Spleen (tissue), 11 donors: ENCODE measurements at regions not wholly inside any gene's neighbourhood (a gene's known extent, or its start where the extent isn't known, plus 50 kb on each side); places are given as distances from the start of the nearest gene placed in this dataset.
"Not testable (repeated sequence)": the region's sequence is repeated elsewhere in the genome, so short reads cannot be mapped to it uniquely, and the experiment has no call there.

Source experiments
- DNase-seq: peaks from one replicate; pipeline ENCODE4 v3.0.0-alpha.2; 2020
- H3K27ac ChIP-seq, 8 donors: fragments of 200-600 bp; sonication (generic) in 7 of 8; 1 replicate in 4 of 8; 2 replicates in 4 of 8; pipeline versions ENCODE4 v1.5.0 to v1.8.0; 2016 to 2021; ENCODE audit warnings: inconsistent platforms in 4 of 8, mild to moderate bottlenecking in 4 of 8, moderate library complexity in 1 of 8
- H3K27me3 ChIP-seq, 7 donors: fragments of 200-600 bp; sonication (generic) in 6 of 7; replicated peaks in 1 of 7; 1 replicate in 4 of 7; 2 replicates in 3 of 7; pipeline versions ENCODE4 v1.5.0 to v1.8.0; 2016 to 2021; ENCODE audit warnings: inconsistent platforms in 3 of 7, mild to moderate bottlenecking in 1 of 7
- H3K36me3 ChIP-seq, 6 donors: fragments of 200-600 bp; sonication (generic) in 5 of 6; 1 replicate in 4 of 6; 2 replicates in 2 of 6; pipeline versions ENCODE4 v1.5.0 to v1.8.0; 2016 to 2021; ENCODE audit warnings: inconsistent platforms in 2 of 6
- H3K4me1 ChIP-seq, 6 donors: fragments of 200-600 bp; sonication (generic) in 5 of 6; 1 replicate in 3 of 6; 2 replicates in 3 of 6; pipeline versions ENCODE4 v1.5.0 to v1.8.0; 2016 to 2021; ENCODE audit warnings: inconsistent platforms in 3 of 6
- H3K4me3 ChIP-seq, 8 donors: fragments of 200-600 bp; sonication (generic) in 7 of 8; 1 replicate in 4 of 8; 2 replicates in 4 of 8; pipeline versions ENCODE4 v1.5.0 to v1.8.0; 2016 to 2021; ENCODE audit warnings: inconsistent platforms in 4 of 8, mild to moderate bottlenecking in 4 of 8, moderate library complexity in 2 of 8
- H3K9me3 ChIP-seq, 8 donors: fragments of 200-600 bp; sonication (generic) in 7 of 8; 1 replicate in 4 of 8; 2 replicates in 4 of 8; pipeline versions ENCODE4 v1.5.0 to v1.8.0; 2016 to 2021; ENCODE audit warnings: inconsistent platforms in 4 of 8
- POLR2A ChIP-seq, 3 donors: fragments of 450-650 bp; IDR thresholded peaks; one replicate each; pipeline ENCODE4 v1.5.1; 2017; ENCODE audit warnings: antibody characterized with exemption in 3 of 3, mild to moderate bottlenecking in 1 of 3
- POLR2AphosphoS5 ChIP-seq, 3 donors: sonication (generic); formaldehyde crosslinking; IDR thresholded peaks; one replicate each; pipeline ENCODE4 v1.5.1; 2017; ENCODE audit warnings: antibody characterized with exemption in 3 of 3
- WGBS, 5 donors: extraction: QIAGEN DNeasy Blood & Tissue Kit in 3 of 5; methylation state at CpG; one replicate each; pipeline versions ENCODE4 v1.1.5 to v1.1.7; 2013 to 2018; 5-methylcytosine and 5-hydroxymethylcytosine counted together
- intact Hi-C: fragments of 100-400 bp; cut with DNase I; formaldehyde crosslinking; loops from one replicate; pipeline ENCODE4 v1.15.0; 2023; ENCODE audit warnings: low total_unique reads
- TF ChIP-seq, protein P1 (sequence below), 11 experiments: fragments of 200-600 bp in 7 of 11; fragments of 450-650 bp in 4 of 11; sonication (generic) in 4 of 11; IDR thresholded peaks in 8 of 11; conservative IDR thresholded peaks in 3 of 11; 1 replicate in 7 of 11; 2 replicates in 4 of 11; pipeline versions ENCODE4 v1.4.0 to v1.8.0; 2016 to 2021; ENCODE audit warnings: antibody characterized with exemption in 11 of 11, inconsistent platforms in 4 of 11, mild to moderate bottlenecking in 1 of 11
- donor health status: healthy with polysubstance abuse.
- donor health status: DM: no; HTN: no; CAD: no; lungs with moderate emphysema.
- donor health status: DM: no; HTN: no; CAD: no.
- donor health status: Bipolar disorder and iron deficiency.
- donor health status: healthy.
- donor health status: DM: no; HTN: no; CAD: no.
- donor health status: DM: yes; HTN: yes; CAD: no.

DNA sequence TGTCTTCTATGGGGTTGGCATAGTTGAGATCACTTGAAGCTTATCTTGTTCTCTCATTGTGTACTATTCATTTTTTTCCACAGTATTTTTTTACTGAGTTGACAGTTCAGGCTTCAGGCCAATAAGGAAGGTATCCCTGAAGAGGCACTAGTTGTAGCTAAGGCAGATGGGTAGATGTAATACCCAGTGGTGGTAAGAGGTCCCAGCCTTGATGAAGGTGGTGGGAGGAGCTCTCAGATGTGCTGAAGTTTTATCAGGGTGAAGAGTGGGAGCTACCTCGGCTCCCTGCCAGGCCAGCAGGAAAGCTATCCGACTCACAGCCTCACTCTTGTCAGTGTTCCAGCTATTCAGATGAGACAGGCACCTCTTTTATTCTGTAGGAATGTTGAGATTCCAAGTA lies 87.7 kb upstream of the UFL1 start:
- no peak for TF ChIP-seq POLR2AphosphoS5 (IDR thresholded peaks at IDR 0.05)
- TF ChIP-seq, protein P1, sequence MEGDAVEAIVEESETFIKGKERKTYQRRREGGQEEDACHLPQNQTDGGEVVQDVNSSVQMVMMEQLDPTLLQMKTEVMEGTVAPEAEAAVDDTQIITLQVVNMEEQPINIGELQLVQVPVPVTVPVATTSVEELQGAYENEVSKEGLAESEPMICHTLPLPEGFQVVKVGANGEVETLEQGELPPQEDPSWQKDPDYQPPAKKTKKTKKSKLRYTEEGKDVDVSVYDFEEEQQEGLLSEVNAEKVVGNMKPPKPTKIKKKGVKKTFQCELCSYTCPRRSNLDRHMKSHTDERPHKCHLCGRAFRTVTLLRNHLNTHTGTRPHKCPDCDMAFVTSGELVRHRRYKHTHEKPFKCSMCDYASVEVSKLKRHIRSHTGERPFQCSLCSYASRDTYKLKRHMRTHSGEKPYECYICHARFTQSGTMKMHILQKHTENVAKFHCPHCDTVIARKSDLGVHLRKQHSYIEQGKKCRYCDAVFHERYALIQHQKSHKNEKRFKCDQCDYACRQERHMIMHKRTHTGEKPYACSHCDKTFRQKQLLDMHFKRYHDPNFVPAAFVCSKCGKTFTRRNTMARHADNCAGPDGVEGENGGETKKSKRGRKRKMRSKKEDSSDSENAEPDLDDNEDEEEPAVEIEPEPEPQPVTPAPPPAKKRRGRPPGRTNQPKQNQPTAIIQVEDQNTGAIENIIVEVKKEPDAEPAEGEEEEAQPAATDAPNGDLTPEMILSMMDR (IDR thresholded peaks at IDR 0.05 in 8 of 11, conservative IDR thresholded peaks at IDR 0.05 in 3 of 11) = no peak
- no peak for TF ChIP-seq POLR2A (IDR thresholded peaks at IDR 0.05)
- H3K9me3 ChIP-seq = peaks cover 0 to 93% (median 53%) of the 10 kb centered on the region in 8 donors
- WGBS, 5 donors = 80 to 95% (median 85%) methylated on average over 2 of the region's 2 CpGs
- H3K4me1 ChIP-seq = no peaks in the 10 kb centered on the region
- H3K4me3 ChIP-seq = no peak overlapping the region
- no peaks in the 10 kb centered on the region for H3K36me3 ChIP-seq
- no peak for DNase-seq
- intact Hi-C loops = no loop called here
- no peak overlapping the region for H3K27ac ChIP-seq
- H3K27me3 ChIP-seq = no peaks in the 10 kb centered on the region

DNA sequence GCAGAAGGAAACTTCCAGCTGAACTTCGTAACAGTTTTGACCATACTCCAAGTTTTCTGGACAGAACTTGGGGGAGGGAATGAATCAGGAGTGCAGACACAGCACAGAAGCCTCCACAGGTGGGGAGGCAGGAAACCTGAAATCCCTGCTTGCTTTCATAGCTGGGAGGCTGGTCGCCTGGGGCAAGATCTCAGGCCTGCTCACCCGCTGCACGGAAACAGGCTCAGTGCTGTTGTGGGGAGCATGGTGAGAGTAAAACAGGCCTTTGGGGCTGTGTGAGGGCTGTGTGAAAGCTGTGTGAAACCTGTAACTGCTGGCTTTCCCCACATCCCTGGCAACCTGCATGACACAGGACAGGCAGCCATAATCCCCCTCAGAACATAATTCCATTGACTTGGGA lies 85.2 kb upstream of the UFL1 start:
- Histone ChIP-seq H3K36me3 (no peaks in the 10 kb centered on the region), H3K27ac (no peak overlapping the region), H3K9me3 (peaks cover 0 to 87% (median 44%) of the 10 kb centered on the region in 8 donors), H3K4me1 (no peaks in the 10 kb centered on the region), H3K4me3 (no peak overlapping the region), H3K27me3 (no peaks in the 10 kb centered on the region)
- DNase-seq = no peak
- intact Hi-C loops = no loop called here
- no peak for TF ChIP-seq POLR2A (IDR thresholded peaks at IDR 0.05)
- no peak for TF ChIP-seq POLR2AphosphoS5 (IDR thresholded peaks at IDR 0.05)
- TF ChIP-seq, protein P1 (IDR thresholded peaks at IDR 0.05 in 8 of 11, conservative IDR thresholded peaks at IDR 0.05 in 3 of 11) = no peak
- 48 to 70% (median 63%) methylated on average over 4 of the region's 4 CpGs for WGBS, 5 donors

DNA sequence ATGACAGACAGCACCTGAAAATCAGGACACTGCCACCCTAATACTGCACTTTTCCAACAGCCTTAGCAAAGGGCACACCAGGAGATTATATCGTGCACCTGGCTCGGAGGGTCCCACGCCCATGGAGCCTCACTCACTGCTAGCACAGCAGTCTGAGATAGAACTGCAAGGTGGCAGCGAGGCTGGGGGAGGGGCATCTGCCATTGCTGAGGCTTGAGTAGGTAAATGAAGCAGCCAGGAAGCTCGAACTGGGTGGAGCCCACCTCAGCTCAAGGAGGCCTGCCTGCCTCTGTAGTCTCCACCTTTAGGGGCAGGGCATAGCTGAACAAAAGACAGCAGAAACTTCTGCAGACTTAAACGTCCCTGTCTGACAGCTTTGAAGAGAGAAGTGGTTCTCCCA lies 84.4 kb upstream of the UFL1 start:
- WGBS, 5 donors = 72 to 81% (median 76%) methylated on average over 6 of the region's 6 CpGs
- H3K27ac ChIP-seq, H3K36me3 ChIP-seq, H3K27me3 ChIP-seq, H3K4me1 ChIP-seq, intact Hi-C loops, H3K4me3 ChIP-seq, DNase-seq: not testable (repeated sequence)
- peaks cover 0 to 83% (median 42%) of the 10 kb centered on the region in 8 donors for H3K9me3 ChIP-seq

DNA sequence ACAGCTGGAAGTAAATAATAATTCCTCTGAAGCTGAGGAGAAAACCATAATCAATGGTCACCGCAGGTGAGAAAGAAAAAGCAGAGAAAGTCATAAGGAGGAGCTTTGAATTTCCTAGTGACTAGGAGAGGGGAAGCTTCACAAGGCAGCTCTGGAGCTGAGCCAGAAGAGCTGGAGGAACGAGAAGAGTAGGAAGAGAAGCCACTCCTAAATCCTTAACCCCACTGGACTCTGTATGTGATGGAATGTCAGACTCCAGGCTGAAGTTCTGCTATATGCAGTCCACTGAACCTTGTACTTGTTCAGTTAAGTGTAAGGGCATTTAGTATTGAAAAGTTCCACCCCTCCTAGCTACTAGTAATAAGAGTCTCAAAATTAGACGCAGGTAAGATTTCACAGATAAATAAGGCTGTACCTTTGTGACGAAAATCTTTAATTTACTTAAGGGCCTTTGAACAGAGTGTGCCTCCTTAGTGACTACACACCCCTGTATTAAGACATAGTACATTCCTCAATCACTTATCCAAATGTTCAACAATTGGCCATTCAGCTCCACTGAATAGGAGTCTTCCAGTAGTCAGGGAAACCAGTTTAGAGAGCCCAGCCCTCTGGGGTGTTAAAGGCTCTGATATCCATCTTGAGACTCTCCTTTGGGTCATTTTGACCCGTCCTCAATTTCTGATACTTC lies 71.4 kb upstream of the UFL1 start:
- Histone ChIP-seq H3K4me3 (no peak overlapping the region), H3K4me1 (no peaks in the 10 kb centered on the region), H3K36me3 (no peaks in the 10 kb centered on the region), H3K27ac (no peak overlapping the region), H3K9me3 (peaks cover 0 to 12% (median 9%) of the 10 kb centered on the region in 8 donors), H3K27me3 (no peaks in the 10 kb centered on the region)
- DNase-seq = no peak
- no peak for TF ChIP-seq POLR2A (IDR thresholded peaks at IDR 0.05)
- TF ChIP-seq, protein P1 (IDR thresholded peaks at IDR 0.05 in 8 of 11, conservative IDR thresholded peaks at IDR 0.05 in 3 of 11) = no peak
- no peak for TF ChIP-seq POLR2AphosphoS5 (IDR thresholded peaks at IDR 0.05)
- intact Hi-C loops = no loop called here
- 50 to 61% (median 58%) methylated on average over 5 of the region's 5 CpGs for WGBS, 5 donors

DNA sequence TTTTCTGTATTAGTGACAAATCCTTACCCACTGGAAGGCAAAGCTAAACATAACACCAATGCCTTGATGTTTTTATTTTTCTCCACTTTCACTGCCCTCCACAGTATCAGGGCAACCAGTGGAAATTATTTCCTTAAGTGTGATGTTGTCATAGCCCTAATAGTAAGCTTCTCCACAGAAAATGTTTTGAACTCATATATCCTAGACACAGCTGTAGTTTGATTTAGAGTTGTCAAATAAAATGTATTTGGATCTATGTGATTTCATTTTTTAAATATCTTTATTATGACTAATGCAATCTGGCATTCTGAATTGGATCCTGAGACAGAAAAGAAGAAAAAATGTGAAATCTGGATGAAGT lies 70.9 kb upstream of the UFL1 start:
- no peaks in the 10 kb centered on the region for H3K27me3 ChIP-seq
- TF ChIP-seq POLR2A (IDR thresholded peaks at IDR 0.05) (no peak), POLR2AphosphoS5 (IDR thresholded peaks at IDR 0.05) (no peak)
- TF ChIP-seq, protein P1 (IDR thresholded peaks at IDR 0.05 in 8 of 11, conservative IDR thresholded peaks at IDR 0.05 in 3 of 11) = no peak

More for the DNA sequence above, 70.9 kb upstream of the UFL1 start:
- H3K4me1 ChIP-seq = no peaks in the 10 kb centered on the region
- intact Hi-C loops = no loop called here
- DNase-seq = no peak
- peaks cover 0 to 7% (median 4%) of the 10 kb centered on the region in 8 donors for H3K9me3 ChIP-seq
- no peak overlapping the region for H3K27ac ChIP-seq
- H3K36me3 ChIP-seq = no peaks in the 10 kb centered on the region
- H3K4me3 ChIP-seq = no peak overlapping the region
